Suprapubic skin (tissue), 4 donors: ENCODE measurements at regions not wholly inside any gene's neighbourhood (a gene's known extent, or its start where the extent isn't known, plus 50 kb on each side); places are given as distances from the start of the nearest gene placed in this dataset.

ENCODE experiments used
- CTCF ChIP-seq, 2 donors: fragments of 200-600 bp in 1 of 2; fragments of 450-650 bp in 1 of 2; sonication (generic) in 1 of 2; IDR thresholded peaks; one replicate each; pipeline ENCODE4 v1.5.1; 2016 to 2019; ENCODE audit warnings: antibody characterized with exemption in 2 of 2, mild to moderate bottlenecking in 1 of 2, moderate library complexity in 1 of 2
- EP300 ChIP-seq: sonication (generic); formaldehyde crosslinking; IDR thresholded peaks from one replicate; pipeline ENCODE4 v1.6.1; 2017; ENCODE audit warnings: antibody characterized with exemption
- POLR2A ChIP-seq, 2 donors: fragments of 450-650 bp; IDR thresholded peaks; one replicate each; pipeline ENCODE4 v1.6.1; 2017; ENCODE audit warnings: antibody characterized with exemption in 2 of 2, mild to moderate bottlenecking in 2 of 2, moderate library complexity in 2 of 2
- POLR2AphosphoS5 ChIP-seq, 3 donors: sonication (generic); formaldehyde crosslinking; IDR thresholded peaks; one replicate each; pipeline ENCODE4 v1.6.1; 2017; ENCODE audit warnings: antibody characterized with exemption in 3 of 3

GRCh38 chr5:17065458-17065857, 129.4 kb upstream of the MYO10 start:
- TF ChIP-seq CTCF (IDR thresholded peaks at IDR 0.05) (no peak), POLR2A (IDR thresholded peaks at IDR 0.05) (no peak), POLR2AphosphoS5 (IDR thresholded peaks at IDR 0.05) (no peak), EP300 (no peak)
